Endothelial cell of umbilical vein (primary cell): ENCODE measurements at regions not wholly inside any gene's neighbourhood (a gene's known extent, or its start where the extent isn't known, plus 50 kb on each side); places are given as distances from the start of the nearest gene placed in this dataset.

Source experiments
- BruUV-seq: library from RNA; stranded (reverse); fragments of 400-500 nt; replicated peaks from 2 replicates; lab custom pipeline; 2021; lab: Mats Ljungman, UMichigan
- CTCF ChIA-PET: fragments of 300-600, 350-600 bp; sonication (Branson Sonifier 250); formaldehyde crosslinking; loops from one replicate; lab custom pipeline; 2021; ENCODE audit warnings: antibody characterized with exemption, inconsistent platforms; lab: Charles Lee
- POLR2A ChIA-PET: fragments of 300-600, 350-600 bp; sonication (Branson Sonifier 250); formaldehyde crosslinking; loops from one replicate; lab custom pipeline; 2021; ENCODE audit warnings: antibody characterized with exemption, inconsistent platforms; lab: Charles Lee
- DNase-seq: peaks from one replicate; pipeline ENCODE4 v3.0.0-alpha.2; 2011; ENCODE audit warnings: low read depth, low spot score
- FAIRE-seq: peaks from 2 replicates; lab custom pipeline; 2011; peaks lifted over from hg19 to GRCh38; lab: Jason Lieb, UNC
- H2AFZ ChIP-seq: 2 replicates; pipeline ENCODE4 v1.6.0; 2012; ENCODE audit warnings: low read depth, low read length, control low read depth, inconsistent platforms
- H3K27ac ChIP-seq: 2 replicates; pipeline ENCODE4 v1.5.1; 2011; ENCODE audit warnings: low read depth, mild to moderate bottlenecking, control low read depth, low read length, moderate library complexity; ENCODE audit not compliant: insufficient read depth
- H3K27me3 ChIP-seq, 2 experiments: 2 replicates each; pipeline versions ENCODE4 v1.6.0 to v1.6.1; 2011; ENCODE audit warnings: low read length in 2 of 2, mixed read lengths in 1 of 2; ENCODE audit not compliant: control insufficient read depth in 2 of 2, insufficient read depth in 2 of 2
- H3K36me3 ChIP-seq, 2 experiments: 2 replicates in 1 of 2; 3 replicates in 1 of 2; pipeline ENCODE4 v1.5.1; 2011; ENCODE audit warnings: low read length in 2 of 2, mild to moderate bottlenecking in 1 of 2, moderate library complexity in 1 of 2; ENCODE audit not compliant: control insufficient read depth in 2 of 2, insufficient read depth in 2 of 2; ENCODE audit errors: extremely low read depth in 1 of 2
- H3K4me1 ChIP-seq: 3 replicates; pipeline ENCODE4 v1.5.1; 2011; ENCODE audit warnings: mild to moderate bottlenecking, low read length; ENCODE audit not compliant: control insufficient read depth, insufficient read depth; ENCODE audit errors: extremely low read depth
- H3K4me2 ChIP-seq: 2 replicates; pipeline ENCODE4 v1.6.1; 2011; ENCODE audit warnings: low read length, control low read depth, mixed read lengths; ENCODE audit not compliant: insufficient read depth
- H3K4me3 ChIP-seq, 3 experiments: fragments of 200-600 bp in 1 of 3; sonication (generic), shearing (Covaris generic) in 1 of 3; replicated peaks in 1 of 3; 2 replicates each; pipeline ENCODE4 v1.5.1; 2011 to 2016; ENCODE audit warnings: control low read depth in 3 of 3, low read length in 3 of 3, mild to moderate bottlenecking in 2 of 3, inconsistent platforms in 1 of 3, low read depth in 1 of 3, moderate library complexity in 1 of 3; ENCODE audit not compliant: insufficient read depth in 1 of 3
- H3K79me2 ChIP-seq: 2 replicates; pipeline ENCODE4 v1.6.0; 2012; ENCODE audit warnings: low read length, inconsistent platforms; ENCODE audit not compliant: control insufficient read depth, insufficient read depth
- H3K9ac ChIP-seq: replicated peaks from 2 replicates; pipeline ENCODE3; 2011; ENCODE audit warnings: low read length, control low read depth; ENCODE audit not compliant: insufficient read depth; ENCODE audit errors: extremely low read depth
- H3K9me1 ChIP-seq: replicated peaks from 3 replicates; pipeline ENCODE4 v1.6.0; 2011; ENCODE audit warnings: mild to moderate bottlenecking, low read length; ENCODE audit not compliant: control insufficient read depth, insufficient read depth; ENCODE audit errors: extremely low read depth
- H3K9me3 ChIP-seq: replicated peaks from 2 replicates; pipeline ENCODE4 v1.5.1; 2012; ENCODE audit warnings: low read length, inconsistent platforms; ENCODE audit not compliant: control insufficient read depth, insufficient read depth
- H4K20me1 ChIP-seq: replicated peaks from 2 replicates; pipeline ENCODE3; 2011; ENCODE audit warnings: mild to moderate bottlenecking, low read length; ENCODE audit not compliant: control insufficient read depth, insufficient read depth; ENCODE audit errors: extremely low read depth
- EZH2 ChIP-seq: IDR thresholded peaks from 2 replicates; pipeline ENCODE4 v1.6.1; 2012; ENCODE audit warnings: borderline replicate concordance, low read depth, mild to moderate bottlenecking, moderate library complexity, low read length, inconsistent platforms; ENCODE audit not compliant: severe bottlenecking
- FOS ChIP-seq: IDR thresholded peaks from 2 replicates; pipeline ENCODE4 v1.6.1; 2011; ENCODE audit warnings: mild to moderate bottlenecking, low read length, moderate library complexity, borderline replicate concordance; ENCODE audit not compliant: insufficient read depth
- GATA2 ChIP-seq: IDR thresholded peaks from 2 replicates; pipeline ENCODE4 v1.7.0; 2011; ENCODE audit warnings: low read depth, mild to moderate bottlenecking, moderate library complexity, mixed read lengths, low read length; ENCODE audit not compliant: insufficient read length, insufficient read depth
- JUN ChIP-seq: IDR thresholded peaks from 2 replicates; pipeline ENCODE4 v1.6.1; 2011; ENCODE audit warnings: borderline replicate concordance, low read depth; ENCODE audit not compliant: insufficient read length, insufficient read depth
- MYC ChIP-seq: IDR thresholded peaks from one replicate; pipeline ENCODE4 v1.6.1; 2011; ENCODE audit warnings: mild to moderate bottlenecking, low read depth, low read length
- POLR2A ChIP-seq: IDR thresholded peaks from 2 replicates; pipeline ENCODE4 v1.6.1; 2012; ENCODE audit warnings: low read depth, mild to moderate bottlenecking, control low read depth, low read length
- POLR2AphosphoS5 ChIP-seq: IDR thresholded peaks from 2 replicates; pipeline ENCODE4 v1.6.1; 2012; ENCODE audit warnings: low read depth, mild to moderate bottlenecking, control low read depth, low read length, moderate library complexity; ENCODE audit not compliant: insufficient read depth
- dilution Hi-C: fragments of 300-500 bp; cut with MboI; formaldehyde crosslinking; loops from one replicate; pipeline ENCODE4 v1.15.0; 2019; ENCODE audit warnings: low sequenced_read_pairs; ENCODE audit not compliant: extremely low pct_ligation_motif_present
- intact Hi-C: fragments of 100-400 bp; cut with micrococcal nuclease; formaldehyde crosslinking; loops from one replicate; pipeline ENCODE4 v1.10.0; 2022
- TF ChIP-seq, protein P1 (sequence below): IDR thresholded peaks from 2 replicates; pipeline ENCODE4 v1.6.1; 2011; ENCODE audit not compliant: insufficient read depth, insufficient read length
- TF ChIP-seq, protein P2 (sequence below), 2 donors: IDR thresholded peaks; 1 replicate in 1 of 2; 2 replicates in 1 of 2; pipeline ENCODE4 v1.5.1; 2011; ENCODE audit warnings: low read length in 2 of 2, mild to moderate bottlenecking in 2 of 2, moderate library complexity in 2 of 2, control low read depth in 1 of 2, inconsistent platforms in 1 of 2, low read depth in 1 of 2; ENCODE audit not compliant: insufficient read depth in 1 of 2; ENCODE audit errors: extremely low read depth in 1 of 2

DNA sequence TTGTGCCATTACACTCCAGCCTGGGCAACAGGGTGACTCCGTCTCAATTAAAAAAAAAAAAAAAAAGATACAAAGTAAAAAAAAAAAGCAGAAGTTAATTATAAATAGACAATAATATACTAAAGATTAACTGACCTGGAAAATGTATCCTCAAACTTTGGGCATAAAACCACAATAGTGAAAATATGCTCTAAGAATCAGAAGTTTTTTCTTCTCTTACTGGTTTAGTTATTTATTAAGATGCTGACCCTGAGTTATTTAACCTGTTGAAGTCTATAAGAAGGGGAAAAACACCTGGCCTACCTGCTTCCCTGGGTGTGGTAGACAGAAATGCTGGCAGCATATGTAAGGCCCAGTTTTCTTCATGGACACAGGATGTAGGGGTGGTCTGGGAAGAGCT, 133.7 kb upstream of the MLIP start:
- Histone ChIP-seq H2AFZ (no peak overlapping the region), H3K79me2 (no peaks in the 10 kb centered on the region), H3K4me2 (no peak overlapping the region), H3K9ac (no peak overlapping the region), H3K9me1 (no peaks in the 10 kb centered on the region), H3K27ac (no peak overlapping the region), H3K4me1 (no peaks in the 10 kb centered on the region), H4K20me1 (no peaks in the 10 kb centered on the region), H3K27me3 (no peaks in the 10 kb centered on the region), H3K9me3 (no peaks in the 10 kb centered on the region), H3K36me3 (no peaks in the 10 kb centered on the region), H3K4me3 (no peak overlapping the region)
- no TSS peak for BruUV-seq
- TF ChIP-seq, protein P1, sequence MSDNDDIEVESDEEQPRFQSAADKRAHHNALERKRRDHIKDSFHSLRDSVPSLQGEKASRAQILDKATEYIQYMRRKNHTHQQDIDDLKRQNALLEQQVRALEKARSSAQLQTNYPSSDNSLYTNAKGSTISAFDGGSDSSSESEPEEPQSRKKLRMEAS: no peak
- TF ChIP-seq JUN (no peak), GATA2 (no peak), FOS (no peak), MYC (no peak), POLR2A (no peak), POLR2AphosphoS5 (no peak), EZH2 (no peak)
- TF ChIP-seq, protein P2, sequence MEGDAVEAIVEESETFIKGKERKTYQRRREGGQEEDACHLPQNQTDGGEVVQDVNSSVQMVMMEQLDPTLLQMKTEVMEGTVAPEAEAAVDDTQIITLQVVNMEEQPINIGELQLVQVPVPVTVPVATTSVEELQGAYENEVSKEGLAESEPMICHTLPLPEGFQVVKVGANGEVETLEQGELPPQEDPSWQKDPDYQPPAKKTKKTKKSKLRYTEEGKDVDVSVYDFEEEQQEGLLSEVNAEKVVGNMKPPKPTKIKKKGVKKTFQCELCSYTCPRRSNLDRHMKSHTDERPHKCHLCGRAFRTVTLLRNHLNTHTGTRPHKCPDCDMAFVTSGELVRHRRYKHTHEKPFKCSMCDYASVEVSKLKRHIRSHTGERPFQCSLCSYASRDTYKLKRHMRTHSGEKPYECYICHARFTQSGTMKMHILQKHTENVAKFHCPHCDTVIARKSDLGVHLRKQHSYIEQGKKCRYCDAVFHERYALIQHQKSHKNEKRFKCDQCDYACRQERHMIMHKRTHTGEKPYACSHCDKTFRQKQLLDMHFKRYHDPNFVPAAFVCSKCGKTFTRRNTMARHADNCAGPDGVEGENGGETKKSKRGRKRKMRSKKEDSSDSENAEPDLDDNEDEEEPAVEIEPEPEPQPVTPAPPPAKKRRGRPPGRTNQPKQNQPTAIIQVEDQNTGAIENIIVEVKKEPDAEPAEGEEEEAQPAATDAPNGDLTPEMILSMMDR (IDR thresholded peaks at IDR 0.05; ENCODE audit: extremely low read depth in 1 of 2, insufficient read depth in 1 of 2, low read depth in 1 of 2, low read length in 2 of 2): no peak
- dilution Hi-C loops: no loop called here
- ChIA-PET POLR2A (no interaction called here), CTCF (interaction anchor here (0.7 to 1.8 kb wide), 2 partner anchors 260 to 1092 kb away, joined by 3 to 12 read pairs; no protein-coding TSS in a partner anchor)
- DNase-seq: no peak
- intact Hi-C loops: no loop called here
- no peak for FAIRE-seq
